ENCODE measurements at regions not wholly inside any gene's neighbourhood (a gene's known extent, or its start where the extent isn't known, plus 50 kb on each side); places are given as distances from the start of the nearest gene placed in this dataset.

DNA sequence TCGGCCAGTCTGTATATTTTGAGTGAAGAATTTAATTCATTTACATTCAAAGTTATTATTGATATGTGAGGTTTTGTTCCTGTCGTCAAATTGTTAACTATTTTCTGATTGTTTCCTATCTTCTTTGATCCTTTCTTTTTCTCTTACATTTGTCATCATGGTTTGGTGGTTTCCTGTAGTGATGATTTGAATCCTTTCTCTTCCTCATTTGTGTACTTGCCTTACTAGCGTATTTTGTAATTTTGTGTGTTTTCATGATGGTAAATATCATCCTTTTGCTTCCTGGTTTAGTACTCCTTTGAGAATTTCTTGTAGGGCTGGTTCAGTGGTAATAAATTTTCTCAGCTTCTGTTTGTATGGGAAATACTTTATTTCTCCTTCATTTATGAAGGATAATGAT lies 151.7 kb upstream of the CEP162 start (continued):
- TF ChIP-seq ATF6 (CRISPR knock-in tag; IDR thresholded peaks at IDR 0.05), result no peak

DNA sequence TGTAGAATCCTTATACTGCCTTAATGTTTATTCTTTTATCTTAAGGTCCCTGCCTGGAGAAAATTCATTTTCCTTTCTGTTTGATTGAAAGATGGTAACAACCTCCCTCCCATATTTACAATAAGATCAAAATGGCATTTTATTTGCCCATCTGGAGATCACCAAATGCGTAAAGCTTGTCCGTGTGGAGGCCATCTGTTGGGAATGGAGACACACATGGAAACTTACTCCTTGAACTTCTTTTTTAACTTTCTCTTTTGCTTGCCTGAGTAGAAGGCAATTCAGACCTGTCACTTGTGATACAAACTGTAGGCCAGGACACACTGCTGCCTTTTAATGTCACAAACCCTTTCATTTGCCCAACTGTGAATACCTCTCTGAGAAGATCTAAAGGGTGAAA lies 144.8 kb upstream of the CEP162 start:
- no peak for TF ChIP-seq POLR2H (tag; IDR thresholded peaks at IDR 0.05; ENCODE audit: low read depth)
- no peak for TF ChIP-seq SIN3A (IDR thresholded peaks at IDR 0.05; ENCODE audit: borderline replicate concordance in 2 of 2, control insufficient read depth in 1 of 2, low read depth in 2 of 2, low read length in 2 of 2)
- no peak for TF ChIP-seq PURB (CRISPR knock-in tag; IDR thresholded peaks at IDR 0.05; ENCODE audit: low read depth)
- TF ChIP-seq BRCA1 (IDR thresholded peaks at IDR 0.05), result no peak
- TF ChIP-seq BRCA1 (CRISPR knock-in tag; IDR thresholded peaks at IDR 0.05), result no peak
- TF ChIP-seq ZNF695 (CRISPR knock-in tag; IDR thresholded peaks at IDR 0.05), result no peak
- no peak for TF ChIP-seq ARID2 (IDR thresholded peaks at IDR 0.05)
- TF ChIP-seq CREB3 (tag; conservative IDR thresholded peaks at IDR 0.05; ENCODE audit: low read depth), result no peak
- TF ChIP-seq, protein P1, sequence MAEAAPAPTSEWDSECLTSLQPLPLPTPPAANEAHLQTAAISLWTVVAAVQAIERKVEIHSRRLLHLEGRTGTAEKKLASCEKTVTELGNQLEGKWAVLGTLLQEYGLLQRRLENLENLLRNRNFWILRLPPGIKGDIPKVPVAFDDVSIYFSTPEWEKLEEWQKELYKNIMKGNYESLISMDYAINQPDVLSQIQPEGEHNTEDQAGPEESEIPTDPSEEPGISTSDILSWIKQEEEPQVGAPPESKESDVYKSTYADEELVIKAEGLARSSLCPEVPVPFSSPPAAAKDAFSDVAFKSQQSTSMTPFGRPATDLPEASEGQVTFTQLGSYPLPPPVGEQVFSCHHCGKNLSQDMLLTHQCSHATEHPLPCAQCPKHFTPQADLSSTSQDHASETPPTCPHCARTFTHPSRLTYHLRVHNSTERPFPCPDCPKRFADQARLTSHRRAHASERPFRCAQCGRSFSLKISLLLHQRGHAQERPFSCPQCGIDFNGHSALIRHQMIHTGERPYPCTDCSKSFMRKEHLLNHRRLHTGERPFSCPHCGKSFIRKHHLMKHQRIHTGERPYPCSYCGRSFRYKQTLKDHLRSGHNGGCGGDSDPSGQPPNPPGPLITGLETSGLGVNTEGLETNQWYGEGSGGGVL (CRISPR knock-in tag; IDR thresholded peaks at IDR 0.05), result no peak
- no peak for TF ChIP-seq ZBED1 (IDR thresholded peaks at IDR 0.05)
- no peak for TF ChIP-seq YBX1 (IDR thresholded peaks at IDR 0.05)
- no peak for TF ChIP-seq POLR2AphosphoS5 (IDR thresholded peaks at IDR 0.05; ENCODE audit: control insufficient read depth, insufficient read depth, low read depth, low read length)
- no peak for TF ChIP-seq SMARCB1 (IDR thresholded peaks at IDR 0.05; ENCODE audit: insufficient read length, low read depth)
- no peak for TF ChIP-seq CAMTA2 (CRISPR knock-in tag; conservative IDR thresholded peaks at IDR 0.05)
- TF ChIP-seq KAT2B (IDR thresholded peaks at IDR 0.05; ENCODE audit: low read depth, low read length), result no peak
- TF ChIP-seq HEY1 (CRISPR knock-in tag; IDR thresholded peaks at IDR 0.05; ENCODE audit: borderline replicate concordance), result no peak
- TF ChIP-seq ZNF76 (CRISPR knock-in tag; IDR thresholded peaks at IDR 0.05; ENCODE audit: borderline replicate concordance), result no peak
- Histone ChIP-seq H2AFZ (ENCODE audit: low read depth, low read length) (no peak overlapping the region), H4K20me1 (replicated peaks; ENCODE audit: control insufficient read depth, insufficient read depth, low read length) (no peaks in the 10 kb centered on the region), H3K9ac (ENCODE audit: insufficient read depth in 1 of 2, low read depth in 2 of 2, low read length in 2 of 2) (no peak overlapping the region), H3K36me3 (ENCODE audit: control insufficient read depth, insufficient read depth, low read length) (no peaks in the 10 kb centered on the region), H3K79me2 (ENCODE audit: control insufficient read depth, insufficient read depth, low read length) (no peaks in the 10 kb centered on the region), H3K4me3 (no peak overlapping the region), H3K4me2 (ENCODE audit: insufficient read depth, low read length) (no peak overlapping the region), H3K27me3 (ENCODE audit: control insufficient read depth in 2 of 2, insufficient read depth in 2 of 2, low read length in 2 of 2) (no peaks in the 10 kb centered on the region), H3K9me3 (replicated peaks; ENCODE audit: control insufficient read depth, insufficient read depth, low read depth, low read length) (no peaks in the 10 kb centered on the region), H3K9me1 (ENCODE audit: control insufficient read depth, insufficient read depth, low read length) (no peaks in the 10 kb centered on the region), H3K4me1 (replicated peaks in 1 of 2; ENCODE audit: control insufficient read depth in 2 of 2, insufficient read depth in 2 of 2, low read length in 2 of 2) (no peaks in the 10 kb centered on the region; a peak in 1 of 5 replicates), H3K27ac (ENCODE audit: extremely low read depth, low read depth, low read length) (no peak overlapping the region)
- DNase-seq (ENCODE audit: extremely low read depth in 1 of 4, low spot score in 3 of 4), result no peak
- FAIRE-seq, result no peak
- ChIA-PET POLR2A (no interaction called here), CTCF (ENCODE audit: low intra/inter-chr PET ratio) (no interaction called here)
- no TSS peak for BruUV-seq (replicated peaks)
- ATAC-seq, result no peak
- in situ Hi-C loops (cut with MboI), result no loop called here
- WGBS (ENCODE audit: insufficient coverage, low coverage, missing lambda C conversion rate), result 0% methylated on average over 2 of the region's 2 CpGs
- intact Hi-C loops (cut with micrococcal nuclease), result no loop called here

Measured in K562 (cell line).